ENCODE measurements at regions not wholly inside any gene's neighbourhood (a gene's known extent, or its start where the extent isn't known, plus 50 kb on each side); places are given as distances from the start of the nearest gene placed in this dataset.

DNA sequence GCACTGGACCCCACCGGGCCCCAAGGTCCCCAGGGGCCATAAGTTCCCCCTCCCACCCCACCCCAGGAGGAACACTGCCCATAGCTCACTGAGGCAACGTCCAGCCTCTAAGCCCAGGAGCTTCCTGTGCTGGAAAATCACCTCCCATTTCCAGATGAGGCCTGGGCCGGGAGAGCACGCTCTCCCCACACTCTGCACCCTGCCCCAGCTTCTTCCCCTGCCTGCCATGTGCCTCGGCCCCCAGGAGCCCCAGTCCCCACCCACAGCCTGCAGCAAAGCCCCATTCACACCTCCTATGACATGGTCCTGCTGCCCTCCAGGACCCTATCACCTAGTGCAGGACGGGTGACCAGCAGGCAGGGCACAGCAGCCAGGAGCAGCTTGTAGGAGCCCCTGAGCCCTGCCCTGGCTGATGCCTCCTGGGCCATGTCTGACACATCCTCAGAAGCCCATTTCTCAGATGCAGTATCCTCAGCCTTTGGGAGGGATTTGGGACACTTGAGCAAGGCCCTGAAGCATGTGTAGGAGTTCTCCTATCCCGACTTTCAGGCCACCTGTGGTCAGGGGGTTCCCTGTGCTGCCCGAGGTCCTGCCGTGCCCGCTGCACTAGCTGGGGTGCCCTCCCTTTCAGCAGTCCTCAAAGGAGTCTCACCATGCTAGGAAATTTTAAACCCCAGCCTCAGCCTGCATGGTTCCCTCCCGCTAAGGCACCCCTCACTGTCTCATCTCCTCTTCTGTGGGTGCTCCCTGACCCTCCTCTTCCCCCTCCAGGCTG, 119.4 kb upstream of the FOXD4L5 start:
- no peak for TF ChIP-seq POLR2A (IDR thresholded peaks at IDR 0.05)
- TF ChIP-seq, protein P1, sequence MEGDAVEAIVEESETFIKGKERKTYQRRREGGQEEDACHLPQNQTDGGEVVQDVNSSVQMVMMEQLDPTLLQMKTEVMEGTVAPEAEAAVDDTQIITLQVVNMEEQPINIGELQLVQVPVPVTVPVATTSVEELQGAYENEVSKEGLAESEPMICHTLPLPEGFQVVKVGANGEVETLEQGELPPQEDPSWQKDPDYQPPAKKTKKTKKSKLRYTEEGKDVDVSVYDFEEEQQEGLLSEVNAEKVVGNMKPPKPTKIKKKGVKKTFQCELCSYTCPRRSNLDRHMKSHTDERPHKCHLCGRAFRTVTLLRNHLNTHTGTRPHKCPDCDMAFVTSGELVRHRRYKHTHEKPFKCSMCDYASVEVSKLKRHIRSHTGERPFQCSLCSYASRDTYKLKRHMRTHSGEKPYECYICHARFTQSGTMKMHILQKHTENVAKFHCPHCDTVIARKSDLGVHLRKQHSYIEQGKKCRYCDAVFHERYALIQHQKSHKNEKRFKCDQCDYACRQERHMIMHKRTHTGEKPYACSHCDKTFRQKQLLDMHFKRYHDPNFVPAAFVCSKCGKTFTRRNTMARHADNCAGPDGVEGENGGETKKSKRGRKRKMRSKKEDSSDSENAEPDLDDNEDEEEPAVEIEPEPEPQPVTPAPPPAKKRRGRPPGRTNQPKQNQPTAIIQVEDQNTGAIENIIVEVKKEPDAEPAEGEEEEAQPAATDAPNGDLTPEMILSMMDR (IDR thresholded peaks at IDR 0.05): no peak
